NB4 (cell line): ENCODE measurements at regions not wholly inside any gene's neighbourhood (a gene's known extent, or its start where the extent isn't known, plus 50 kb on each side); places are given as distances from the start of the nearest gene placed in this dataset.

Experiments used
- DNase-seq: peaks from one replicate; pipeline ENCODE4 v3.0.0; 2010; ENCODE audit warnings: low read depth
- H3K4me3 ChIP-seq: one replicate; pipeline ENCODE4 v1.5.1; 2011; ENCODE audit warnings: mild to moderate bottlenecking, low read depth, low read length, moderate library complexity
- MYC ChIP-seq: IDR thresholded peaks from 2 replicates; pipeline ENCODE4 v1.6.1; 2011; ENCODE audit warnings: low read depth, low read length
- POLR2A ChIP-seq: IDR thresholded peaks from 2 replicates; pipeline ENCODE4 v1.6.1; 2011; ENCODE audit warnings: mild to moderate bottlenecking; ENCODE audit not compliant: insufficient read length; ENCODE audit errors: extremely low read depth
- TF ChIP-seq, protein P1 (sequence below): IDR thresholded peaks from 2 replicates; pipeline ENCODE4 v1.6.1; 2011; ENCODE audit warnings: low read depth, low read length
- TF ChIP-seq, protein P2 (sequence below): IDR thresholded peaks from one replicate; pipeline ENCODE4 v1.5.1; 2012; ENCODE audit warnings: low read depth, low read length

DNA sequence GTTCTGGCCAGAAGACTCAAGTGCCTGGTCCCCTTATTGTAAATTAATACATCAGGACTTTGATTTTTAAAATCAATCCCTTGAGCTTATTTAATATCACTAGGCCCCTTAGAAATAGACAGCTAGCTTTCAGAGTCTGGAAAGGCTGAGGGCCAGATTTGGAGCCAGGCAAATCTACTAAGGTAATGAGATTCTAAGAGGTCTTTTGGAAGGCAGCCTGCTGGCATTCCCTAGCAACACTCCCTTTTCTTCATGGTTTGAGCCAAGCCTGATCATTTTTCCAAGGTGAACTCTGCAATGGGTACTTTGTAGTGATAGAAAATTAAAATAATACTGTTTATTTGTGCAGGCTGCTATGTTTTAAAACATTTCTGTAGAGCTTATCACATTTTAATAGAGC is 378.5 kb downstream of the FAT4 start:
- no peak for TF ChIP-seq POLR2A
- TF ChIP-seq, protein P1, sequence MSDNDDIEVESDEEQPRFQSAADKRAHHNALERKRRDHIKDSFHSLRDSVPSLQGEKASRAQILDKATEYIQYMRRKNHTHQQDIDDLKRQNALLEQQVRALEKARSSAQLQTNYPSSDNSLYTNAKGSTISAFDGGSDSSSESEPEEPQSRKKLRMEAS, result no peak
- TF ChIP-seq MYC, result no peak
- TF ChIP-seq, protein P2, sequence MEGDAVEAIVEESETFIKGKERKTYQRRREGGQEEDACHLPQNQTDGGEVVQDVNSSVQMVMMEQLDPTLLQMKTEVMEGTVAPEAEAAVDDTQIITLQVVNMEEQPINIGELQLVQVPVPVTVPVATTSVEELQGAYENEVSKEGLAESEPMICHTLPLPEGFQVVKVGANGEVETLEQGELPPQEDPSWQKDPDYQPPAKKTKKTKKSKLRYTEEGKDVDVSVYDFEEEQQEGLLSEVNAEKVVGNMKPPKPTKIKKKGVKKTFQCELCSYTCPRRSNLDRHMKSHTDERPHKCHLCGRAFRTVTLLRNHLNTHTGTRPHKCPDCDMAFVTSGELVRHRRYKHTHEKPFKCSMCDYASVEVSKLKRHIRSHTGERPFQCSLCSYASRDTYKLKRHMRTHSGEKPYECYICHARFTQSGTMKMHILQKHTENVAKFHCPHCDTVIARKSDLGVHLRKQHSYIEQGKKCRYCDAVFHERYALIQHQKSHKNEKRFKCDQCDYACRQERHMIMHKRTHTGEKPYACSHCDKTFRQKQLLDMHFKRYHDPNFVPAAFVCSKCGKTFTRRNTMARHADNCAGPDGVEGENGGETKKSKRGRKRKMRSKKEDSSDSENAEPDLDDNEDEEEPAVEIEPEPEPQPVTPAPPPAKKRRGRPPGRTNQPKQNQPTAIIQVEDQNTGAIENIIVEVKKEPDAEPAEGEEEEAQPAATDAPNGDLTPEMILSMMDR, result no peak
- no peak for DNase-seq

DNA sequence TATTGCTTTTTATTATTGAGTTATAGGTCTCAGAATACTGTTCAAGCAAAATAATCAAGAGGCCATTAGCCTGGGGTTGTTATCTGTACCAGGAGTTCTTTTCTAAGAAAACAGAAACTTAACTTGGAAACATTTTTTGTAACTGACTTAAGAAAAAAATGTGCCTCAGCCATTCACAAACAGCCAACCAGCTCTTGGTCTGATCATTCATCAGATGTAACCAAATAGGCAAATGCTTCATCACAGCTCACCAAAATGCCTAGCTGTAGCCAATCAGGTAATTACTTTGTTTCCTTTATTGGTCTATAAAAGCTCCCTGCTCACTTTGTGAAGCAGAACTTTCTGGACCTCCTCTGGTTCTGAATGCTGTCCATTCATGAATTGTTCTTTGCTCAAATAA is 387.7 kb downstream of the FAT4 start:
- no peak for DNase-seq
- no peak overlapping the region for H3K4me3 ChIP-seq
- TF ChIP-seq MYC (no peak), POLR2A (no peak)
- TF ChIP-seq, protein P2, result no peak
- TF ChIP-seq, protein P1, result no peak

More for the DNA sequence above, 378.5 kb downstream of the FAT4 start:
- H3K4me3 ChIP-seq, result no peak overlapping the region

DNA sequence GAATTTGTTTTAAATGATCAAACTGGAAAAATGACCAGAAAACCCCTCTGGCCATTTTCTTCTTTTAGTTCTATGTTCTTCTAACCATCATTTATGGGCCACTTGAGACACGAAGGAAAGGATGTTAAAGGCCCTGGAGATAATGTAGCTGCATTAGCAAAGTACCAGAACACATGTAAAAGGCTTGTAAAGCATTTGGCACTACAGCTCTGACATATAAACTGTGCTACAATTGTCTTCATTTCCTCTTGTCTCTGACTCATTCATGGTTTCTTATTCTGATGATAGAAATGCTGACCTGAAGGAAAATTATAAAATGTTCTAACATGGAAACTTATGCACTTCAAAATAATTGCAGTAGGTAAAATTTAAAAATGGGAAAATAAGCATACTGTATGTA is 388.7 kb downstream of the FAT4 start:
- no peak overlapping the region for H3K4me3 ChIP-seq
- DNase-seq, result no peak
- TF ChIP-seq, protein P1, result no peak
- TF ChIP-seq, protein P2, result no peak
- TF ChIP-seq MYC (no peak), POLR2A (no peak)

DNA sequence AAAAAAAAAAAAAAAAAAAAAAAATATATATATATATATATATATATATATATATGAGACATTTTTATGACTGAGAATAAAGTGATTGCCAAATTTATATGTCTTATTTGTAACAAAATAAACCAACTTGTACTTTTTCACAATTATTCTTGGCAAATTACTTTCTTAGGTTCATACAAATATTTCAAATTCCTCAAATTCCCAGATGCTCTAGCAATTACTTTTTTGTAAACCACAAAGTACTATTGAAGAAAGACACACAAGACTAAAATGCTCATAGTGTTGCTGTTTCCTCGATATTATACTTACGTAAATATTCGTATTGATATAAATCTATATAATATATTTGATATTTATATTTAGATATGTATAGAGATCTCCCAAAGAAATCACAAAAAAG is 390.0 kb downstream of the FAT4 start:
- H3K4me3 ChIP-seq, result no peak overlapping the region
- TF ChIP-seq, protein P2, result no peak
- no peak for TF ChIP-seq MYC
- TF ChIP-seq, protein P1, result no peak
- TF ChIP-seq POLR2A, result no peak
- no peak for DNase-seq

DNA sequence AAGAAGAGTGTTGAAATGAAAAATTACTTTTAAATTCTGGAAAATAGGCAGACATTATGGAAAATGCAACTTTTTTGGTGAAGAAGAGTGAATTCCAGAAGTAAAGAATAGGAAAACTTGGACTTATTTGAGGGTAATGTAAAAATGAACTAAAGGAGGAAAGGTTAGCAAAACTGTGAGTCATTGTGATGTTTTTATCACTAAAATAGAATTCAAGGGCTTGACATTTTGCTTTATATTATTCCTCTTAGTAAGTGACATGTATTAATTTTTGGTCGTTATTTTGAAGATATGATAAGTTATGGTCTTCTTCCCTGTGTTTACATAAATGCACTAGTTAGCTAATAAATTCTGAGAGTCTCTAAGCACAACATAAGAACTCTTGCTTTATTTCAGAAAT is 390.9 kb downstream of the FAT4 start:
- H3K4me3 ChIP-seq, result no peak overlapping the region
- no peak for TF ChIP-seq MYC

DNA sequence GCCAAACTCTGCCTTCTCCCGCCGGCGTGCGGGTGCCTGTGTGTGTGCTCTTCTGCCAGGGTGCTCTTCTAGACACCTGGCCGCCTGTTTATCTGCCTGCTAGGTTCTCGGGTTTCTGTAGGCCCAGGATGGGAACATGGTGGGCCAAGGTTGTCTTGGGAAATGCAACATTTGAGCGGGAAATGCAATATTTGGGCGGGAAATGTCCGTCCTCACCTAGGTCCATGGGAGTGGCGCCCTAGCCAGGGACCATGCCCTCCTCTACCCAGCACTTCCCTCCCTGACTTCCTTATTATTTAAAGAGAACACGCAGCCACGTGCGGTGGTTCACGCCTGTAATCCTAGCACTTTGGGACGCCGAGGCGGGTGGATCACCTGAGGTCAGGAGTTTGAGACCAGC is 392.6 kb downstream of the FAT4 start:
- TF ChIP-seq, protein P2, result no peak
- TF ChIP-seq, protein P1, result no peak
- no peak for TF ChIP-seq POLR2A
- TF ChIP-seq MYC, result no peak
- DNase-seq, result no peak
- no peak overlapping the region for H3K4me3 ChIP-seq

More for the DNA sequence above, 390.9 kb downstream of the FAT4 start:
- DNase-seq, result no peak
